HCT116 (cell line): ENCODE measurements at regions not wholly inside any gene's neighbourhood (a gene's known extent, or its start where the extent isn't known, plus 50 kb on each side); places are given as distances from the start of the nearest gene placed in this dataset.

Source experiments
- ATAC-seq: fragments of 200-7000 bp; cut with Tn5 transposase; 2 replicates; pipeline ENCODE4 v1.9.1; 2020; ENCODE audit warnings: mild to moderate bottlenecking, moderate library complexity
- BruUV-seq: library from RNA; stranded (reverse); fragments of 400-500 nt; replicated peaks from 2 replicates; lab custom pipeline; 2021; lab: Mats Ljungman, UMichigan
- CTCF ChIA-PET: fragments of 300-600 bp; sonication (Branson Sonifier 250); formaldehyde crosslinking; loops from one replicate; lab custom pipeline; 2021; ENCODE audit warnings: antibody characterized with exemption; lab: Charles Lee
- POLR2A ChIA-PET: fragments of 300-600, 350-600 bp; sonication (Branson Sonifier 250); formaldehyde crosslinking; loops from one replicate; lab custom pipeline; 2021; ENCODE audit warnings: antibody characterized with exemption; lab: Charles Lee
- RAD21 ChIA-PET, 2 experiments: fragments of 300-600 bp; sonication (Branson Sonifier 250); formaldehyde crosslinking; loops; one replicate each; lab custom pipeline; 2023; ENCODE audit warnings: low total read pairs in 2 of 2; ENCODE audit not compliant: uncharacterized antibody in 2 of 2, unreplicated experiment in 2 of 2, low non-redundant PET in 1 of 2; lab: Charles Lee
- DNase-seq: peaks from one replicate; pipeline ENCODE4 v3.0.0-alpha.2; 2010; ENCODE audit warnings: low read depth, low spot score
- H2AFZ ChIP-seq: fragments of 200-600 bp; shearing (Covaris generic), sonication (generic); 2 replicates; pipeline ENCODE4 v1.6.1; 2017; ENCODE audit warnings: low read depth, mixed run types, mixed read lengths, antibody characterized with exemption, low read length; ENCODE audit not compliant: poor library complexity, severe bottlenecking
- H3K27ac ChIP-seq: 2 replicates; pipeline ENCODE4 v1.5.1; 2012; ENCODE audit warnings: low read depth, low read length
- H3K27me3 ChIP-seq: fragments of 200-600 bp; sonication (generic); 2 replicates; pipeline ENCODE4 v1.6.1; 2016; ENCODE audit warnings: mixed run types, low read length, mixed read lengths; ENCODE audit not compliant: insufficient read depth
- H3K36me3 ChIP-seq, 2 experiments: fragments of 200-500 bp in 1 of 2; fragments of 200-600 bp in 1 of 2; sonication (Bioruptor generic) in 1 of 2; sonication (generic) in 1 of 2; 2 replicates each; pipeline versions ENCODE4 v1.5.1 to v1.6.1; 2014 to 2016; ENCODE audit warnings: low read length in 2 of 2, inconsistent platforms in 1 of 2, mixed read lengths in 1 of 2, mixed run types in 1 of 2; ENCODE audit not compliant: insufficient read depth in 2 of 2, control insufficient read depth in 1 of 2
- H3K4me1 ChIP-seq, 2 experiments: fragments of 200-600 bp in 1 of 2; sonication (generic) in 1 of 2; 2 replicates each; pipeline versions ENCODE4 v1.5.1 to v1.6.1; 2012 to 2017; ENCODE audit warnings: low read length in 2 of 2, inconsistent platforms in 1 of 2, mild to moderate bottlenecking in 1 of 2, mixed read lengths in 1 of 2, mixed run types in 1 of 2, moderate library complexity in 1 of 2; ENCODE audit not compliant: insufficient read depth in 2 of 2, control insufficient read depth in 1 of 2
- H3K4me2 ChIP-seq: fragments of 200-600 bp; sonication (generic); 2 replicates; pipeline ENCODE4 v1.6.1; 2017; ENCODE audit warnings: mixed run types, low read length, mixed read lengths
- H3K4me3 ChIP-seq, 2 experiments: fragments of 200-600 bp in 1 of 2; sonication (generic) in 1 of 2; replicated peaks in 1 of 2; 2 replicates each; pipeline ENCODE4 v1.5.1; 2011 to 2016; ENCODE audit warnings: low read length in 2 of 2, control low read depth in 1 of 2, low read depth in 1 of 2, mild to moderate bottlenecking in 1 of 2, mixed read lengths in 1 of 2, mixed run types in 1 of 2
- H3K79me2 ChIP-seq: fragments of 200-600 bp; sonication (generic); 2 replicates; pipeline ENCODE4 v1.6.1; 2017; ENCODE audit warnings: mild to moderate bottlenecking, mixed run types, low read length, moderate library complexity, mixed read lengths; ENCODE audit not compliant: insufficient read depth
- H3K9ac ChIP-seq: fragments of 200-600 bp; sonication (generic); 2 replicates; pipeline ENCODE4 v1.6.1; 2016; ENCODE audit warnings: low read length, mixed read lengths
- H3K9me2 ChIP-seq: fragments of 200-600 bp; sonication (generic), shearing (Covaris generic); 2 replicates; pipeline ENCODE4 v1.6.1; 2017; ENCODE audit warnings: mixed run types, mild to moderate bottlenecking, moderate library complexity; ENCODE audit not compliant: insufficient read depth
- H3K9me3 ChIP-seq, 2 experiments: fragments of 200-500 bp in 1 of 2; fragments of 200-600 bp in 1 of 2; sonication (Bioruptor generic) in 1 of 2; sonication (generic) in 1 of 2; 2 replicates each; pipeline ENCODE4 v1.6.1; 2014 to 2017; ENCODE audit warnings: low read length in 2 of 2, mixed read lengths in 2 of 2, inconsistent platforms in 1 of 2, low read depth in 1 of 2, mild to moderate bottlenecking in 1 of 2, mixed run types in 1 of 2, moderate library complexity in 1 of 2; ENCODE audit not compliant: control insufficient read depth in 1 of 2, insufficient read depth in 1 of 2
- H4K20me1 ChIP-seq: fragments of 200-600 bp; sonication (generic), shearing (Covaris generic); 2 replicates; pipeline ENCODE4 v1.6.1; 2017; ENCODE audit warnings: mixed run types, mild to moderate bottlenecking, moderate library complexity; ENCODE audit not compliant: insufficient read depth
- ATF3 ChIP-seq: IDR thresholded peaks from 2 replicates; pipeline ENCODE4 v1.6.1; 2012
- CBX3 ChIP-seq: IDR thresholded peaks from 2 replicates; pipeline ENCODE4 v1.6.1; 2012; ENCODE audit warnings: low read depth
- CEBPB ChIP-seq: IDR thresholded peaks from 2 replicates; pipeline ENCODE4 v1.6.1; 2012; ENCODE audit warnings: low read depth
- EGR1 ChIP-seq: IDR thresholded peaks from 2 replicates; pipeline ENCODE4 v1.6.1; 2012; ENCODE audit warnings: low read depth
- ELF1 ChIP-seq: IDR thresholded peaks from 2 replicates; pipeline ENCODE4 v1.6.1; 2012; ENCODE audit warnings: low read depth, borderline replicate concordance
- EZH2 ChIP-seq: fragments of 200-600 bp; sonication (generic); IDR thresholded peaks from 2 replicates; pipeline ENCODE4 v1.6.1; 2017; ENCODE audit warnings: antibody characterized with exemption, mixed run types
- EZH2phosphoT487 ChIP-seq: fragments of 200-600 bp; IDR thresholded peaks from 2 replicates; pipeline ENCODE4 v1.6.1; 2018; ENCODE audit warnings: antibody characterized with exemption, borderline replicate concordance
- FOSL1 ChIP-seq: IDR thresholded peaks from 2 replicates; pipeline ENCODE4 v1.6.1; 2012; ENCODE audit warnings: low read depth
- JUND ChIP-seq: IDR thresholded peaks from 2 replicates; pipeline ENCODE4 v1.6.1; 2012
- MAX ChIP-seq: IDR thresholded peaks from 2 replicates; pipeline ENCODE4 v1.6.1; 2012
- POLR2AphosphoS5 ChIP-seq: IDR thresholded peaks from 2 replicates; pipeline ENCODE4 v1.6.1; 2011; ENCODE audit warnings: mild to moderate bottlenecking, low read depth, low read length, moderate library complexity
- RAD21 ChIP-seq: IDR thresholded peaks from 2 replicates; pipeline ENCODE4 v1.6.1; 2012; ENCODE audit warnings: low read depth, mild to moderate bottlenecking
- SIN3A ChIP-seq: IDR thresholded peaks from 2 replicates; pipeline ENCODE4 v1.6.1; 2012; ENCODE audit warnings: low read depth
- SP1 ChIP-seq: IDR thresholded peaks from 2 replicates; pipeline ENCODE4 v1.6.1; 2012; ENCODE audit warnings: low read depth
- SRF ChIP-seq: IDR thresholded peaks from 2 replicates; pipeline ENCODE4 v1.6.1; 2012; ENCODE audit warnings: low read depth
- TCF7L2 ChIP-seq: IDR thresholded peaks from 2 replicates; pipeline ENCODE4 v1.7.0; 2011; ENCODE audit warnings: borderline replicate concordance, inconsistent platforms; ENCODE audit not compliant: insufficient read depth, insufficient read length; ENCODE audit errors: extremely low read depth
- YY1 ChIP-seq: IDR thresholded peaks from 2 replicates; pipeline ENCODE4 v1.6.1; 2011; ENCODE audit warnings: low read length, low read depth, moderate library complexity, mild to moderate bottlenecking; ENCODE audit not compliant: insufficient replicate concordance; ENCODE audit errors: extremely low read depth
- ZBTB33 ChIP-seq: IDR thresholded peaks from 2 replicates; pipeline ENCODE4 v1.6.1; 2011; ENCODE audit warnings: mild to moderate bottlenecking, low read length, moderate library complexity; ENCODE audit not compliant: insufficient replicate concordance; ENCODE audit errors: extremely low read depth
- ZFX ChIP-seq: fragments of 450-650 bp; IDR thresholded peaks from 2 replicates; pipeline ENCODE4 v1.6.1; 2017
- ZNF274 ChIP-seq: fragments of 200-500 bp; sonication (Bioruptor generic); IDR thresholded peaks from 2 replicates; pipeline ENCODE4 v1.6.1; 2014; ENCODE audit warnings: mild to moderate bottlenecking, low read depth, low read length, inconsistent platforms
- intact Hi-C: fragments of 100-400 bp; cut with micrococcal nuclease; formaldehyde crosslinking; loops from 2 replicates; pipeline ENCODE4 v1.10.0; 2022

GRCh38 chr2:235325151-235325550 is 168.7 kb upstream of the AGAP1 start:
- H3K36me3 ChIP-seq: no peaks in the 10 kb centered on the region
- H3K4me1 ChIP-seq: peaks cover 15 to 29% of the 10 kb centered on the region in 2 experiments
- H3K27me3 ChIP-seq: no peaks in the 10 kb centered on the region
- H3K9ac ChIP-seq: no peak overlapping the region
- ATAC-seq (peak; percentile 68), DNase-seq (no peak)
- H2AFZ ChIP-seq: peak overlapping the region; percentile 54
- no peak overlapping the region for H3K4me3 ChIP-seq
- no peaks in the 10 kb centered on the region for H3K9me3 ChIP-seq
- H3K9me2 ChIP-seq: no peaks in the 10 kb centered on the region
- no peaks in the 10 kb centered on the region for H3K79me2 ChIP-seq
- ChIA-PET CTCF (no interaction called here), POLR2A (no interaction called here), RAD21 (no interaction called here)
- TF ChIP-seq EZH2phosphoT487 (no peak), EZH2 (no peak), TCF7L2 (no peak), RAD21 (no peak), SP1 (no peak), POLR2AphosphoS5 (no peak), CBX3 (no peak), ZFX (no peak), MAX (no peak), ZNF274 (no peak), SIN3A (no peak), FOSL1 (no peak), YY1 (no peak), ELF1 (no peak), ZBTB33 (no peak), SRF (no peak), EGR1 (no peak), ATF3 (no peak), CEBPB (no peak), JUND (no peak)
- H4K20me1 ChIP-seq: no peaks in the 10 kb centered on the region
- no TSS peak for BruUV-seq
- no peak overlapping the region for H3K27ac ChIP-seq
- H3K4me2 ChIP-seq: peak overlapping the region; percentile 65
- intact Hi-C loops: no loop called here
